HepG2 (cell line): ENCODE measurements at regions not wholly inside any gene's neighbourhood (a gene's known extent, or its start where the extent isn't known, plus 50 kb on each side); places are given as distances from the start of the nearest gene placed in this dataset.

Experiments used
- CREM ChIP-seq, 2 experiments: sonication (generic) in 1 of 2; formaldehyde crosslinking in 1 of 2; IDR thresholded peaks; 2 replicates each; pipeline versions ENCODE4 v1.4.0 to v1.6.1; 2016 to 2020; ENCODE audit warnings: antibody characterized with exemption in 1 of 2, mild to moderate bottlenecking in 1 of 2, missing genetic modification reagents in 1 of 2
- ELF3 ChIP-seq: IDR thresholded peaks from 2 replicates; pipeline ENCODE4 v1.6.1; 2016; ENCODE audit warnings: missing genetic modification reagents, missing compliant biosample characterization
- IKZF4 ChIP-seq: sonication (generic); formaldehyde crosslinking; IDR thresholded peaks from 2 replicates; pipeline ENCODE4 v1.5.1; 2020; ENCODE audit warnings: borderline replicate concordance, mild to moderate bottlenecking, low read depth, missing genetic modification reagents; ENCODE audit errors: not compliant biosample characterization
- MZF1 ChIP-seq: sonication (generic); formaldehyde crosslinking; IDR thresholded peaks from 2 replicates; pipeline ENCODE4 v1.8.1; 2023; ENCODE audit warnings: mild to moderate bottlenecking, missing genetic modification reagents, borderline replicate concordance
- NFKB2 ChIP-seq: sonication (generic); formaldehyde crosslinking; IDR thresholded peaks from 2 replicates; pipeline ENCODE4 v1.4.0; 2020; ENCODE audit warnings: missing genetic modification reagents, borderline replicate concordance
- REPIN1 ChIP-seq: sonication (generic); formaldehyde crosslinking; IDR thresholded peaks from 2 replicates; pipeline ENCODE4 v1.8.0; 2022; ENCODE audit warnings: missing genetic modification reagents, low read depth, mild to moderate bottlenecking, borderline replicate concordance
- RFX3 ChIP-seq: IDR thresholded peaks from 2 replicates; pipeline ENCODE4 v1.6.1; 2016; ENCODE audit warnings: missing biosample characterization, missing genetic modification reagents
- SMARCE1 ChIP-seq: fragments of 450-650 bp; IDR thresholded peaks from 2 replicates; pipeline ENCODE4 v1.6.1; 2017; ENCODE audit warnings: borderline replicate concordance
- SRSF9 ChIP-seq: fragments of 200-400 bp; formaldehyde crosslinking; IDR thresholded peaks from 2 replicates; pipeline ENCODE4 v1.6.1; 2018; ENCODE audit warnings: borderline replicate concordance, mild to moderate bottlenecking, low read depth, low read length; ENCODE audit not compliant: insufficient read depth, poor library complexity, severe bottlenecking
- THYN1 ChIP-seq: sonication (generic); formaldehyde crosslinking; IDR thresholded peaks from 2 replicates; pipeline ENCODE4 v1.8.1; 2023; ENCODE audit warnings: low read depth, mild to moderate bottlenecking, moderate library complexity, missing genetic modification reagents, borderline replicate concordance
- ZFP41 ChIP-seq: sonication (generic); formaldehyde crosslinking; IDR thresholded peaks from 2 replicates; pipeline ENCODE4 v1.4.0; 2020; ENCODE audit warnings: mild to moderate bottlenecking, missing genetic modification reagents, borderline replicate concordance
- ZNF160 ChIP-seq: sonication (generic); formaldehyde crosslinking; IDR thresholded peaks from 2 replicates; pipeline ENCODE4 v1.8.0; 2022; ENCODE audit warnings: mild to moderate bottlenecking, inconsistent platforms, missing genetic modification reagents
- ZNF180 ChIP-seq: sonication (generic); formaldehyde crosslinking; IDR thresholded peaks from 2 replicates; pipeline ENCODE4 v1.4.0; 2020; ENCODE audit warnings: low read depth, missing genetic modification reagents, borderline replicate concordance
- ZNF207 ChIP-seq: fragments of 450-650 bp; IDR thresholded peaks from 2 replicates; pipeline ENCODE4 v1.6.1; 2016; ENCODE audit warnings: antibody characterized with exemption, borderline replicate concordance
- ZNF367 ChIP-seq: sonication (generic); formaldehyde crosslinking; IDR thresholded peaks from 2 replicates; pipeline ENCODE4 v1.4.0; 2020; ENCODE audit warnings: missing genetic modification reagents, borderline replicate concordance
- ZNF44 ChIP-seq: sonication (generic); formaldehyde crosslinking; IDR thresholded peaks from 2 replicates; pipeline ENCODE4 v1.5.1; 2020; ENCODE audit warnings: mild to moderate bottlenecking, missing genetic modification reagents
- ZNF510 ChIP-seq: sonication (generic); formaldehyde crosslinking; IDR thresholded peaks from 2 replicates; pipeline ENCODE4 v1.4.0; 2020; ENCODE audit warnings: low read depth, mild to moderate bottlenecking, missing genetic modification reagents
- ZNF570 ChIP-seq: sonication (generic); formaldehyde crosslinking; IDR thresholded peaks from 2 replicates; pipeline ENCODE4 v1.4.0; 2020; ENCODE audit warnings: mild to moderate bottlenecking, missing genetic modification reagents, borderline replicate concordance
- ZNF674 ChIP-seq: sonication (generic); formaldehyde crosslinking; IDR thresholded peaks from 2 replicates; pipeline ENCODE4 v1.5.0; 2020; ENCODE audit warnings: low read depth, mild to moderate bottlenecking, missing genetic modification reagents
- ZNF776 ChIP-seq: sonication (generic); formaldehyde crosslinking; IDR thresholded peaks from 2 replicates; pipeline ENCODE4 v1.4.0; 2020; ENCODE audit warnings: mild to moderate bottlenecking, missing genetic modification reagents
- ZSCAN30 ChIP-seq: sonication (generic); formaldehyde crosslinking; IDR thresholded peaks from 2 replicates; pipeline ENCODE4 v1.5.0; 2020; ENCODE audit warnings: mild to moderate bottlenecking, missing genetic modification reagents
- TF ChIP-seq, protein P1 (sequence below), 2 experiments: fragments of 450-650 bp in 1 of 2; sonication (generic) in 1 of 2; formaldehyde crosslinking in 1 of 2; IDR thresholded peaks; 2 replicates each; pipeline versions ENCODE4 v1.6.1 to v1.8.0; 2016 to 2022; ENCODE audit warnings: antibody characterized with exemption in 1 of 2, mild to moderate bottlenecking in 1 of 2, missing genetic modification reagents in 1 of 2
- TF ChIP-seq, protein P2 (sequence below): sonication (generic); formaldehyde crosslinking; IDR thresholded peaks from 2 replicates; pipeline ENCODE4 v1.4.0; 2020; ENCODE audit warnings: mild to moderate bottlenecking, missing genetic modification reagents

DNA sequence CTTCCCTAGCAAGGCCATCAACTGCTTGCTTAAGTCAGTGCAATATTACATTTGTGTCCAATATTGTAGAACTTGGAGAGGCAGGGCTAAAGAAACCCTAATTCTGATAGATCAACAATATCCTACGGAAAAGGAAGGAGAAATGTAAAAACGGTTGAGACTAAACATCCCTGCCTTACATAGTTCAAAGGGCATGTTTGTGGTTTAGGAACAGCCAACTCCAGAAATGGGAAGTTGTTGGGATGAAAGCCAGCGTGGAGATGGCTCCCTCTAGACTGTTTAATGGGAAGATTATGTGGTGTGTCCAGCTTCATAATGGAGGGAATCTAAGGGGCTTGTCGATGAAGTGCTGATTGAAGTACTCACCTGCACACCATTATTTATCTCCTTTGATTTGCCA lies 145.3 kb upstream of the TENT5A start (continued):
- peak; percentile 65 for TF ChIP-seq ELF3 (CRISPR knock-in tag)
- TF ChIP-seq SRSF9 = no peak
- TF ChIP-seq, protein P1, sequence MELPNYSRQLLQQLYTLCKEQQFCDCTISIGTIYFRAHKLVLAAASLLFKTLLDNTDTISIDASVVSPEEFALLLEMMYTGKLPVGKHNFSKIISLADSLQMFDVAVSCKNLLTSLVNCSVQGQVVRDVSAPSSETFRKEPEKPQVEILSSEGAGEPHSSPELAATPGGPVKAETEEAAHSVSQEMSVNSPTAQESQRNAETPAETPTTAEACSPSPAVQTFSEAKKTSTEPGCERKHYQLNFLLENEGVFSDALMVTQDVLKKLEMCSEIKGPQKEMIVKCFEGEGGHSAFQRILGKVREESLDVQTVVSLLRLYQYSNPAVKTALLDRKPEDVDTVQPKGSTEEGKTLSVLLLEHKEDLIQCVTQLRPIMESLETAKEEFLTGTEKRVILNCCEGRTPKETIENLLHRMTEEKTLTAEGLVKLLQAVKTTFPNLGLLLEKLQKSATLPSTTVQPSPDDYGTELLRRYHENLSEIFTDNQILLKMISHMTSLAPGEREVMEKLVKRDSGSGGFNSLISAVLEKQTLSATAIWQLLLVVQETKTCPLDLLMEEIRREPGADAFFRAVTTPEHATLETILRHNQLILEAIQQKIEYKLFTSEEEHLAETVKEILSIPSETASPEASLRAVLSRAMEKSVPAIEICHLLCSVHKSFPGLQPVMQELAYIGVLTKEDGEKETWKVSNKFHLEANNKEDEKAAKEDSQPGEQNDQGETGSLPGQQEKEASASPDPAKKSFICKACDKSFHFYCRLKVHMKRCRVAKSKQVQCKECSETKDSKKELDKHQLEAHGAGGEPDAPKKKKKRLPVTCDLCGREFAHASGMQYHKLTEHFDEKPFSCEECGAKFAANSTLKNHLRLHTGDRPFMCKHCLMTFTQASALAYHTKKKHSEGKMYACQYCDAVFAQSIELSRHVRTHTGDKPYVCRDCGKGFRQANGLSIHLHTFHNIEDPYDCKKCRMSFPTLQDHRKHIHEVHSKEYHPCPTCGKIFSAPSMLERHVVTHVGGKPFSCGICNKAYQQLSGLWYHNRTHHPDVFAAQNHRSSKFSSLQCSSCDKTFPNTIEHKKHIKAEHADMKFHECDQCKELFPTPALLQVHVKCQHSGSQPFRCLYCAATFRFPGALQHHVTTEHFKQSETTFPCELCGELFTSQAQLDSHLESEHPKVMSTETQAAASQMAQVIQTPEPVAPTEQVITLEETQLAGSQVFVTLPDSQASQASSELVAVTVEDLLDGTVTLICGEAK (IDR thresholded peaks at IDR 0.05) = no peak
- TF ChIP-seq, protein P1 (CRISPR knock-in tag; IDR thresholded peaks at IDR 0.05) = no peak
- TF ChIP-seq ZNF367 (CRISPR knock-in tag) = no peak
- no peak for TF ChIP-seq ZNF44 (CRISPR knock-in tag)
- no peak for TF ChIP-seq THYN1 (CRISPR knock-in tag)
- TF ChIP-seq, protein P2, sequence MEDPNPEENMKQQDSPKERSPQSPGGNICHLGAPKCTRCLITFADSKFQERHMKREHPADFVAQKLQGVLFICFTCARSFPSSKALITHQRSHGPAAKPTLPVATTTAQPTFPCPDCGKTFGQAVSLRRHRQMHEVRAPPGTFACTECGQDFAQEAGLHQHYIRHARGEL (CRISPR knock-in tag) = no peak
- TF ChIP-seq ZNF570 (CRISPR knock-in tag) = no peak
- TF ChIP-seq RFX3 (CRISPR knock-in tag) = no peak
- no peak for TF ChIP-seq ZNF510
- TF ChIP-seq ZNF776 = no peak
- no peak for TF ChIP-seq SMARCE1
- TF ChIP-seq MZF1 (CRISPR knock-in tag) = no peak
- no peak for TF ChIP-seq CREM (IDR thresholded peaks at IDR 0.05)
- no peak for TF ChIP-seq CREM (CRISPR knock-in tag; IDR thresholded peaks at IDR 0.05)
- TF ChIP-seq ZNF207 = no peak
- no peak for TF ChIP-seq ZNF180
- no peak for TF ChIP-seq NFKB2 (CRISPR knock-in tag)
- TF ChIP-seq REPIN1 (CRISPR knock-in tag) = peak; percentile 19; the same call in 1 of the 2 replicates
- TF ChIP-seq ZNF160 (CRISPR knock-in tag) = no peak
- no peak for TF ChIP-seq ZFP41 (CRISPR knock-in tag)
- TF ChIP-seq IKZF4 (CRISPR knock-in tag) = no peak
- no peak for TF ChIP-seq ZNF674 (CRISPR knock-in tag)
- TF ChIP-seq ZSCAN30 (CRISPR knock-in tag) = no peak
